ENCODE measurements at regions not wholly inside any gene's neighbourhood (a gene's known extent, or its start where the extent isn't known, plus 50 kb on each side); places are given as distances from the start of the nearest gene placed in this dataset.
A peak's percentile ranks its signal among the peaks of the same experiment; 100 is the strongest.
"Not testable (repeated sequence)": the region's sequence is repeated elsewhere in the genome, so short reads cannot be mapped to it uniquely, and the experiment has no call there.

DNA sequence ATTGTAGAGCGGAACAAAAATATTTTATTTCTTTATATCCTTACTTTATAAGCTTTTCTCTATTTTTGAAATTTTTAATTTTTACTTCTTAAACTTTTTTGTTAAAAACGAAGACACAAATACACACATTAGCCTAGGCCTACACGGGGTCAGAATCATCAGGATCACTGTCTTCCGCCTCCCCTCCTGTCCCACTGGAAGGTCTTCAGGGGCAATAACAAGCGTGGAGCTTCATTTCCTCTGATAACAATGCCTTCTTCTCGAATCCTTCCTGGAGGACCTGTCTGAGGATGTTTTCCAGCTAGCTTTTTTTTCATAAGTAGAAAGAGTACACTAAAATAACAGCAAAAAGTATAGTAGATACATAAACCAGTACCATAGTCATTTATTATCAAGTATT, 77.7 kb upstream of the DGKG start:
- 64% methylated on average over 6 of the region's 6 CpGs for WGBS (ENCODE audit: insufficient coverage, low coverage, low lambda C conversion rate, missing lambda C conversion rate)
- no peaks in the 10 kb centered on the region for H3K36me3 ChIP-seq
- no peaks in the 10 kb centered on the region for H3K9me3 ChIP-seq
- ATAC-seq: peak in 1 of 4 donors; percentile 59
- H3K27ac ChIP-seq: no peak overlapping the region
- H3K4me3 ChIP-seq: no peak overlapping the region
- DNase-seq: no peak
- TF ChIP-seq CTCF (IDR thresholded peaks at IDR 0.05) (no peak), POLR2A (IDR thresholded peaks at IDR 0.05) (no peak)
- H3K4me1 ChIP-seq: peaks cover 0 to 9% (median 0%) of the 10 kb centered on the region in 4 donors
- H3K27me3 ChIP-seq: no peaks in the 10 kb centered on the region
- intact Hi-C loops (cut with DNase I): no loop called here

- H3K4me1 ChIP-seq; H3K4me3 ChIP-seq; DNase-seq; H3K27ac ChIP-seq; H3K36me3 ChIP-seq; H3K9me3 ChIP-seq; intact Hi-C loops (cut with DNase I); ATAC-seq; H3K27me3 ChIP-seq: not testable (repeated sequence)
- 88% methylated on average over 13 of the region's 30 CpGs for whole genome bisulfite sequencing (ENCODE audit: insufficient coverage, low coverage, low lambda C conversion rate, missing lambda C conversion rate)
Measured at GRCh38 chr3:186435332-186435731, 73.3 kb upstream of the DGKG start.

DNA sequence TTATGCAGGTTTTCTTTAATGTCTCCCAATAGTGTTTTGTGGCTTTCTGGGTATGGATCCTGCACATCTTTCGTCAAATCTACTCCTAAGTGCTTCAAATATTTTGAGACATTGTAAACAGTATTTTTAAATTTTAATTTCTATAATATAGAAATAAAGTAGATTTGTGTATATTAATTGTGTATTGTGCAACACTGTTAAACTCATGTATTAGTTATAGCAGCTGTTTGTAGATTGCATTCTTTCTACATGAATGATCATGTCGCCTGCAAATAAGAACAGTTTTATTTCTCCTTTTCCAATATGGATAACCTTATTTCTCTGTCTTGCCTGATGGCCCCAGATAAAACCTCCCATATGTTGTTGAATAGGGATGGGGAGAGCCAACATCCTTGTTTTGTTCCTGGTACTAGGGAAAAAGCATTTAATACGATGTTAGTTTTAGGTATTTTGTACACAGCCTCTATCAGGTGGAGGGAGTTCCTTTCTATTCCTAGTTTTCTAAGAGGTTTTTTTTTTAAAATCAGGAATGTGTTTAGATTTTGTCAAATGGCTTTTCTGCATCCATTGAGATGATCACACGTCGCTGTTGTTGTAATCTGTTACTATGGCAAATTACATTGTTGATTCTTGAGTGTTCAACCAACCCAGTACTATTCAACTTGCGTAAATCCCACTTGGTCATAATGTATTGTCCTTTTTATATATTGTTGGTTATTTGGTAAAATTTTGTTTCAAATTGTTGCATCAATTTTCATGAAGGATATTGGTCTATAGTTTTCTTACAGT, 71.1 kb upstream of the DGKG start:
- no peak overlapping the region for H3K4me3 ChIP-seq
- no peaks in the 10 kb centered on the region for H3K9me3 ChIP-seq
- H3K36me3 ChIP-seq: no peaks in the 10 kb centered on the region
- H3K27ac ChIP-seq: no peak overlapping the region
- TF ChIP-seq POLR2A (IDR thresholded peaks at IDR 0.05): no peak
- H3K4me1 ChIP-seq: no peaks in the 10 kb centered on the region
- DNase-seq (no peak), ATAC-seq (no peak)
- H3K27me3 ChIP-seq: no peaks in the 10 kb centered on the region
- intact Hi-C loops (cut with DNase I): no loop called here
- 72% methylated on average over 6 of the region's 6 CpGs for WGBS (ENCODE audit: insufficient coverage, low coverage, low lambda C conversion rate, missing lambda C conversion rate)

- Histone ChIP-seq H3K4me3 (no peak overlapping the region), H3K27ac (no peak overlapping the region), H3K9me3 (no peaks in the 10 kb centered on the region), H3K4me1 (no peaks in the 10 kb centered on the region), H3K36me3 (no peaks in the 10 kb centered on the region), H3K27me3 (no peaks in the 10 kb centered on the region)
- WGBS (ENCODE audit: insufficient coverage, low coverage, low lambda C conversion rate, missing lambda C conversion rate): 67% methylated on average over 2 of the region's 4 CpGs
- DNase-seq (no peak), ATAC-seq (no peak)
- intact Hi-C loops (cut with DNase I): no loop called here
- TF ChIP-seq CTCF (IDR thresholded peaks at IDR 0.05) (no peak), POLR2A (IDR thresholded peaks at IDR 0.05) (no peak)
Measured at GRCh38 chr3:186432189-186432588, 70.2 kb upstream of the DGKG start.

DNA sequence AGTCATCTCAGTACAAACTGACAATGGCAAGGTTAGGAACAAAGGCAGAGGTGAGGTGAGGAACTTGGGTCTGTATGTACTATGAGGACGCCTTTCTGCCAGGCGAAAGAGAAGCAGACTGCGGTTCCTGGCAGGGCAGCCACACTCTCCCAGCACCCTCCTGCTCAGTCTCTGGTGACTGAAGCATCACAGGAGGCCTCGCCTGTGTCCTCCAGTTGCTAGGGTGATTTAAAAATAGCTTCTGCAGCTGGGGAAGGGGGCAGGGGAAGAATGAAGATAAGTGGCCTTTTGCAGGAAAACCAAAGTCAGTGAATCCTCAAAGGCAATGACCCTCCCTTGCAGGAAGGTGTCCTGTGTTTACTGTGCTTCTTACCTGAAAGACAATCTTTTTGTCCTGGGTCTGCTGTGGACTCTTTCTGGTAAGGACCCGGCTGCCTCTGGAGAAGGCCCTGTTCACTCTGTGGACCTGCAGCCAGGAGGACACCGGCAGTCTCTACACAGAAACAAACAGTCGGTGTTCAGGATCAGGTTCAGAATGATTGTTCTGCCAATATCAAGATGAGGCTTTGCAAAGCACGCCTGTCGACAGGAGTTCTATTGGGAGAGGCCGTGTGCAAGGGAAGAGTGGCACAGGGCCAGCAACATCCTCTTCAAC, 65.7 kb upstream of the DGKG start:
- H3K9me3 ChIP-seq: no peaks in the 10 kb centered on the region
- intact Hi-C loops (cut with DNase I): no loop called here
- H3K27me3 ChIP-seq: no peaks in the 10 kb centered on the region
- no peaks in the 10 kb centered on the region for H3K4me1 ChIP-seq
- no peaks in the 10 kb centered on the region for H3K36me3 ChIP-seq
- 73% methylated on average over 2 of the region's 10 CpGs for WGBS (ENCODE audit: insufficient coverage, low coverage, low lambda C conversion rate, missing lambda C conversion rate)
- TF ChIP-seq CTCF (IDR thresholded peaks at IDR 0.05): no peak
- TF ChIP-seq POLR2A (IDR thresholded peaks at IDR 0.05): no peak
- no peak overlapping the region for H3K27ac ChIP-seq
- DNase-seq (no peak), ATAC-seq (peak in 3 of 4 donors; percentile 17 to 44 (median 36))
- H3K4me3 ChIP-seq: no peak overlapping the region
